OCI-LY3 (cell line): ENCODE measurements at regions not wholly inside any gene's neighbourhood (a gene's known extent, or its start where the extent isn't known, plus 50 kb on each side); places are given as distances from the start of the nearest gene placed in this dataset.

Experiments used
- H2AFZ ChIP-seq: fragments of 200-600, 300-600 bp; shearing (Covaris generic); 2 replicates; pipeline ENCODE4 v1.6.0; 2014; ENCODE audit warnings: antibody characterized with exemption, low read depth, low read length
- H3K27ac ChIP-seq: fragments of 200-600, 300-600 bp; sonication (generic); 2 replicates; pipeline ENCODE4 v1.5.1; 2014; ENCODE audit warnings: mild to moderate bottlenecking, low read length, moderate library complexity, mixed read lengths
- H3K27me3 ChIP-seq: fragments of 200-600, 300-600 bp; sonication (generic); 2 replicates; pipeline ENCODE4 v1.6.1; 2014; ENCODE audit warnings: low read depth, low read length, mixed read lengths
- H3K36me3 ChIP-seq: fragments of 200-600, 300-600 bp; sonication (generic); replicated peaks from 2 replicates; pipeline ENCODE3; 2014; ENCODE audit warnings: low read depth, low read length, mixed read lengths
- H3K4me1 ChIP-seq: fragments of 300-600, 200-600 bp; sonication (generic); 2 replicates; pipeline ENCODE4 v1.6.1; 2014; ENCODE audit warnings: low read length, mixed read lengths
- H3K4me2 ChIP-seq: fragments of 200-600, 300-600 bp; sonication (generic); 2 replicates; pipeline ENCODE4 v1.6.1; 2014; ENCODE audit warnings: low read length, mixed read lengths
- H3K4me3 ChIP-seq: fragments of 300-600, 200-600 bp; sonication (generic); 2 replicates; pipeline ENCODE4 v1.5.1; 2014; ENCODE audit warnings: antibody characterized with exemption, mild to moderate bottlenecking, low read length, moderate library complexity
- H3K79me2 ChIP-seq: fragments of 300-600, 200-600 bp; shearing (Covaris generic); 2 replicates; pipeline ENCODE4 v1.6.1; 2014; ENCODE audit warnings: mild to moderate bottlenecking, low read length, mixed read lengths
- H3K9ac ChIP-seq: fragments of 300-600, 200-600 bp; shearing (Covaris generic); 2 replicates; pipeline ENCODE4 v1.6.0; 2014; ENCODE audit warnings: mild to moderate bottlenecking, low read length, moderate library complexity
- H3K9me3 ChIP-seq: fragments of 200-600, 300-600 bp; shearing (Covaris generic); 2 replicates; pipeline ENCODE4 v1.6.1; 2014; ENCODE audit warnings: low read length, mixed read lengths; ENCODE audit not compliant: insufficient read depth
- H4K20me1 ChIP-seq: fragments of 200-600, 300-600 bp; sonication (generic); 2 replicates; pipeline ENCODE4 v1.6.1; 2016; ENCODE audit warnings: low read length, mixed read lengths; ENCODE audit not compliant: insufficient read depth
- CTCF ChIP-seq: fragments of 200-600, 300-600 bp; sonication (generic); IDR thresholded peaks from 2 replicates; pipeline ENCODE4 v1.5.1; 2014; ENCODE audit warnings: antibody characterized with exemption, low read length, low read depth
- EZH2phosphoT487 ChIP-seq: fragments of 200-600 bp; shearing (Covaris generic); IDR thresholded peaks from 2 replicates; pipeline ENCODE4 v1.6.1; 2018; ENCODE audit warnings: antibody characterized with exemption, mixed run types, low read depth

- TF ChIP-seq CTCF (no peak), EZH2phosphoT487 (no peak)
- H3K4me1 ChIP-seq: no peaks in the 10 kb centered on the region
- no peaks in the 10 kb centered on the region for H3K9me3 ChIP-seq
- no peaks in the 10 kb centered on the region for H3K79me2 ChIP-seq
- no peaks in the 10 kb centered on the region for H3K27me3 ChIP-seq
- no peak overlapping the region for H3K9ac ChIP-seq
- H4K20me1 ChIP-seq: no peaks in the 10 kb centered on the region
- H2AFZ ChIP-seq: no peak overlapping the region
- H3K4me2 ChIP-seq: no peak overlapping the region
- no peaks in the 10 kb centered on the region for H3K36me3 ChIP-seq
- H3K4me3 ChIP-seq: no peak overlapping the region
- no peak overlapping the region for H3K27ac ChIP-seq
These were observed 276.7 kb downstream of the PLK2 start for GRCh38 chr5:58183078-58183785.

- H3K4me3 ChIP-seq: no peak overlapping the region
- no peaks in the 10 kb centered on the region for H3K4me1 ChIP-seq
- H3K27ac ChIP-seq: no peak overlapping the region
- no peaks in the 10 kb centered on the region for H3K9me3 ChIP-seq
- no peak overlapping the region for H3K4me2 ChIP-seq
- TF ChIP-seq EZH2phosphoT487 (no peak), CTCF (no peak)
- H4K20me1 ChIP-seq: no peaks in the 10 kb centered on the region
- no peaks in the 10 kb centered on the region for H3K36me3 ChIP-seq
- no peak overlapping the region for H3K9ac ChIP-seq
- no peaks in the 10 kb centered on the region for H3K79me2 ChIP-seq
- H3K27me3 ChIP-seq: no peaks in the 10 kb centered on the region
- no peak overlapping the region for H2AFZ ChIP-seq
These were observed 277.5 kb downstream of the PLK2 start for GRCh38 chr5:58182287-58182841.

- H3K27ac ChIP-seq: no peak overlapping the region
- no peaks in the 10 kb centered on the region for H4K20me1 ChIP-seq
- H3K36me3 ChIP-seq: no peaks in the 10 kb centered on the region
- no peak overlapping the region for H3K4me2 ChIP-seq
- no peaks in the 10 kb centered on the region for H3K4me1 ChIP-seq
- H3K9ac ChIP-seq: no peak overlapping the region
- no peak overlapping the region for H3K4me3 ChIP-seq
- H3K27me3 ChIP-seq: no peaks in the 10 kb centered on the region
- no peak overlapping the region for H2AFZ ChIP-seq
- H3K79me2 ChIP-seq: no peaks in the 10 kb centered on the region
- no peaks in the 10 kb centered on the region for H3K9me3 ChIP-seq
- no peak for TF ChIP-seq EZH2phosphoT487
- TF ChIP-seq CTCF: no peak
These were observed 278.2 kb downstream of the PLK2 start for GRCh38 chr5:58181578-58182286.

GRCh38 chr5:58172946-58173345 lies 286.9 kb downstream of the PLK2 start:
- Histone ChIP-seq H3K27ac (no peak overlapping the region), H3K4me2 (no peak overlapping the region), H4K20me1 (no peaks in the 10 kb centered on the region), H3K9me3 (no peaks in the 10 kb centered on the region), H3K79me2 (no peaks in the 10 kb centered on the region), H3K9ac (no peak overlapping the region), H2AFZ (no peak overlapping the region), H3K4me3 (no peak overlapping the region), H3K36me3 (no peaks in the 10 kb centered on the region), H3K4me1 (no peaks in the 10 kb centered on the region), H3K27me3 (no peaks in the 10 kb centered on the region)
- TF ChIP-seq EZH2phosphoT487 (no peak), CTCF (no peak)
